Hepatocyte (in vitro differentiated cells): ENCODE measurements at regions not wholly inside any gene's neighbourhood (a gene's known extent, or its start where the extent isn't known, plus 50 kb on each side); places are given as distances from the start of the nearest gene placed in this dataset.

Source experiments
- DNase-seq: peaks from one replicate; pipeline ENCODE4 v3.0.0-alpha.2; 2016; ENCODE audit warnings: low spot score
- H2AFZ ChIP-seq: fragments of 200-600 bp; sonication (generic); 2 replicates; pipeline ENCODE4 v1.6.0; 2016; ENCODE audit warnings: antibody characterized with exemption, mild to moderate bottlenecking
- H3K27ac ChIP-seq: fragments of 200-600 bp; sonication (generic); 2 replicates; pipeline ENCODE4 v1.5.1; 2016; ENCODE audit warnings: mild to moderate bottlenecking
- H3K27me3 ChIP-seq: fragments of 200-600 bp; sonication (generic); 2 replicates; pipeline ENCODE4 v1.6.1; 2016
- H3K36me3 ChIP-seq: fragments of 200-600 bp; sonication (generic); replicated peaks from 2 replicates; pipeline ENCODE4 v1.5.1; 2016; ENCODE audit warnings: low read depth; ENCODE audit not compliant: insufficient read depth
- H3K4me1 ChIP-seq: fragments of 200-600 bp; sonication (generic); 2 replicates; pipeline ENCODE4 v1.5.1; 2016; ENCODE audit warnings: mild to moderate bottlenecking, moderate library complexity; ENCODE audit not compliant: insufficient read depth
- H3K4me2 ChIP-seq: fragments of 200-600 bp; sonication (generic); 2 replicates; pipeline ENCODE4 v1.6.0; 2016
- H3K4me3 ChIP-seq: fragments of 200-600 bp; sonication (generic); 2 replicates; pipeline ENCODE4 v1.5.1; 2016; ENCODE audit warnings: mild to moderate bottlenecking
- H3K79me2 ChIP-seq: fragments of 200-600 bp; sonication (generic); 2 replicates; pipeline ENCODE4 v1.6.0; 2017; ENCODE audit warnings: mild to moderate bottlenecking
- H3K9me2 ChIP-seq: fragments of 200-600 bp; sonication (generic); replicated peaks from 2 replicates; pipeline ENCODE4 v1.6.0; 2017; ENCODE audit warnings: mild to moderate bottlenecking; ENCODE audit not compliant: insufficient read depth
- H3K9me3 ChIP-seq: fragments of 200-600 bp; sonication (generic); 2 replicates; pipeline ENCODE4 v1.5.1; 2016; ENCODE audit warnings: low read depth, mild to moderate bottlenecking
- H4K20me1 ChIP-seq: fragments of 200-600 bp; sonication (generic); 2 replicates; pipeline ENCODE4 v1.6.0; 2016; ENCODE audit warnings: mild to moderate bottlenecking; ENCODE audit not compliant: insufficient read depth, poor library complexity, severe bottlenecking
- EZH2 ChIP-seq: fragments of 200-600 bp; sonication (generic); IDR thresholded peaks from 2 replicates; pipeline ENCODE4 v1.6.1; 2016; ENCODE audit warnings: antibody characterized with exemption, mild to moderate bottlenecking, borderline replicate concordance
- EZH2phosphoT487 ChIP-seq: fragments of 200-600 bp; sonication (generic); IDR thresholded peaks from one replicate; pipeline ENCODE4 v1.6.1; 2018; ENCODE audit warnings: antibody characterized with exemption, mild to moderate bottlenecking, low read depth, moderate library complexity; ENCODE audit not compliant: unreplicated experiment, severe bottlenecking
- WGBS: methylation state at CpG from one replicate; pipeline ENCODE4 v1.1.6; 2016; ENCODE audit warnings: low lambda C conversion rate; ENCODE audit errors: missing lambda C conversion rate; 5-methylcytosine and 5-hydroxymethylcytosine counted together
- TF ChIP-seq, protein P1 (sequence below): fragments of 200-600 bp; sonication (generic); IDR thresholded peaks from 2 replicates; pipeline ENCODE4 v1.5.1; 2016; ENCODE audit warnings: antibody characterized with exemption, mild to moderate bottlenecking; ENCODE audit not compliant: poor library complexity

DNA sequence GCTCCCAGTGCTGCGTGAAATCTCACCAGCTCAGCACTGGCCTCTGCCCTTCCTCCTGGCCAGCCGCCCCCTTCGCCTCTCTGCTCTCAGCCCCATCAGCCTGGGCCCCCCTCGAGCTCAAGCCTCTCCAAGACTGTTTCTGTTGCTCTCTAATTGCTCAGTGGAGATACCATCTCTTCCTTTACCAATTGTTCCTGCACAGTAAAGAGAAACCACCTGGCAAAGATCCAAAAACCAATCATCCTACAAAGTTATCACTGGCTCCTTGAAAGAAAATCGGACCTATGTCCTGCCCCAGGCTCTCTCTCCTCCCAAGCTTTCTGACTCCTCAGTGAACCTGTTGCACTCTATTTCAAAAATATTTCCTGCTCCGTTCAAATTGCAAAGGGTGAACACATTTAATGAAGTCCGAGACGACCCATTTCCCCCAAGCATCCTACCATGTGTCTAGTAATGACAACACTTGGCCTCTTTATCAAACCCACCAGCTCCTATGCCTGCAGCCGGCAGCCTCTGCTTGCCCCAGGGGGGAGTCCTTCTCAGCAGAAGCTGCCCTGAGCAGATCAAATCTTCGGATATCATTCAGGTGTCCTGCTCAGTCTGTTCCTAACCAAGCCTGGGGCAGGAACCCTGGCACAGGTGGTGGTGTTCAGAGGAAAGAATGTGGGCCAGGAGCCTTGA lies 53.7 kb upstream of the FAM174B start:
- 72% methylated on average over 10 of the region's 10 CpGs for WGBS

GRCh38 chr15:92711457-92711831 lies 55.9 kb upstream of the FAM174B start:
- Histone ChIP-seq H3K4me3 (no peak overlapping the region), H3K4me2 (peak overlapping the region; percentile 72), H3K36me3 (no peaks in the 10 kb centered on the region), H3K27me3 (no peaks in the 10 kb centered on the region), H3K4me1 (peaks cover 7% of the 10 kb centered on the region), H3K9me2 (no peaks in the 10 kb centered on the region), H2AFZ (peak overlapping the region; percentile 35), H3K79me2 (no peaks in the 10 kb centered on the region), H3K9me3 (no peaks in the 10 kb centered on the region), H4K20me1 (no peaks in the 10 kb centered on the region), H3K27ac (no peak overlapping the region)
- TF ChIP-seq EZH2phosphoT487 (no peak), EZH2 (no peak)
- TF ChIP-seq, protein P1, sequence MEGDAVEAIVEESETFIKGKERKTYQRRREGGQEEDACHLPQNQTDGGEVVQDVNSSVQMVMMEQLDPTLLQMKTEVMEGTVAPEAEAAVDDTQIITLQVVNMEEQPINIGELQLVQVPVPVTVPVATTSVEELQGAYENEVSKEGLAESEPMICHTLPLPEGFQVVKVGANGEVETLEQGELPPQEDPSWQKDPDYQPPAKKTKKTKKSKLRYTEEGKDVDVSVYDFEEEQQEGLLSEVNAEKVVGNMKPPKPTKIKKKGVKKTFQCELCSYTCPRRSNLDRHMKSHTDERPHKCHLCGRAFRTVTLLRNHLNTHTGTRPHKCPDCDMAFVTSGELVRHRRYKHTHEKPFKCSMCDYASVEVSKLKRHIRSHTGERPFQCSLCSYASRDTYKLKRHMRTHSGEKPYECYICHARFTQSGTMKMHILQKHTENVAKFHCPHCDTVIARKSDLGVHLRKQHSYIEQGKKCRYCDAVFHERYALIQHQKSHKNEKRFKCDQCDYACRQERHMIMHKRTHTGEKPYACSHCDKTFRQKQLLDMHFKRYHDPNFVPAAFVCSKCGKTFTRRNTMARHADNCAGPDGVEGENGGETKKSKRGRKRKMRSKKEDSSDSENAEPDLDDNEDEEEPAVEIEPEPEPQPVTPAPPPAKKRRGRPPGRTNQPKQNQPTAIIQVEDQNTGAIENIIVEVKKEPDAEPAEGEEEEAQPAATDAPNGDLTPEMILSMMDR: no peak
- 51% methylated on average over 30 of the region's 30 CpGs for WGBS
- DNase-seq: peak; percentile 22

More for the DNA sequence above, 53.7 kb upstream of the FAM174B start:
- TF ChIP-seq EZH2phosphoT487 (no peak), EZH2 (no peak)
- TF ChIP-seq, protein P1: no peak
- Histone ChIP-seq H2AFZ (no peak overlapping the region), H4K20me1 (no peaks in the 10 kb centered on the region), H3K4me3 (no peak overlapping the region), H3K27ac (no peak overlapping the region), H3K9me3 (no peaks in the 10 kb centered on the region), H3K27me3 (no peaks in the 10 kb centered on the region), H3K79me2 (no peaks in the 10 kb centered on the region), H3K36me3 (no peaks in the 10 kb centered on the region), H3K4me2 (no peak overlapping the region), H3K4me1 (no peaks in the 10 kb centered on the region), H3K9me2 (no peaks in the 10 kb centered on the region)
- DNase-seq: no peak

DNA sequence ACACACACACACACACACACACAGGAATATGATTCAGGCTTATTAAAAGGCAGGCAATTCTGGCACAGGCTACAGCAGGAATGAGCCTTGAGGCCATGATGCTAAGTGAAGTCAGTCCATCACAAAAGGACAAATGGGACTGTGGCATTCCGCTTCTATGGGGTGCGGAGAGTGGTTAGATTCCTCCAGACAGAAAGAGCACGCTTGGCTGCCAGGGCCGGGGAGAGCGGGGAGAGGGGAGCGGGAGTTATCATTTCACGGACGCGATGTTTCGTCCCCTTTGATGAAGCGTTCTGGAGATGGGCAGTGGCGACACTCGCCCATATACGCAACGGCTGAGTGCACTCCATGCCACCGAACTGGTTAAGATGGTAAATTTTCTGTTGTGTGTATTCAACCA lies 58.5 kb upstream of the FAM174B start:
- H3K27ac ChIP-seq: peak overlapping the region; percentile 60
- peaks cover 7% of the 10 kb centered on the region for H3K4me1 ChIP-seq
- no peaks in the 10 kb centered on the region for H3K36me3 ChIP-seq
- H3K9me2 ChIP-seq: no peaks in the 10 kb centered on the region
- peak overlapping the region; percentile 73 for H3K4me2 ChIP-seq
- TF ChIP-seq EZH2 (no peak), EZH2phosphoT487 (no peak)
- TF ChIP-seq, protein P1: no peak
- H3K4me3 ChIP-seq: peak overlapping the region; percentile 25
- peak overlapping the region; percentile 67 for H2AFZ ChIP-seq
- no peaks in the 10 kb centered on the region for H3K79me2 ChIP-seq
- peak; percentile 33 for DNase-seq
- H3K27me3 ChIP-seq: no peaks in the 10 kb centered on the region
- 4% methylated on average over 16 of the region's 16 CpGs for WGBS
- no peaks in the 10 kb centered on the region for H4K20me1 ChIP-seq
- no peaks in the 10 kb centered on the region for H3K9me3 ChIP-seq
